KMS-11 (cell line): ENCODE measurements at regions not wholly inside any gene's neighbourhood (a gene's known extent, or its start where the extent isn't known, plus 50 kb on each side); places are given as distances from the start of the nearest gene placed in this dataset.

ENCODE experiments used
- H2AFZ ChIP-seq: fragments of 200-600 bp; sonication (generic); 2 replicates; pipeline ENCODE4 v1.6.1; 2016; ENCODE audit warnings: antibody characterized with exemption, mixed run types, low read depth
- H3K27ac ChIP-seq: fragments of 200-600 bp; sonication (generic); 2 replicates; pipeline ENCODE4 v1.6.1; 2016; ENCODE audit warnings: mild to moderate bottlenecking, mixed run types
- H3K27me3 ChIP-seq: fragments of 200-600 bp; sonication (generic); 2 replicates; pipeline ENCODE4 v1.6.1; 2017; ENCODE audit warnings: mild to moderate bottlenecking, low read depth, mixed run types, moderate library complexity; ENCODE audit not compliant: insufficient read depth
- H3K36me3 ChIP-seq: fragments of 200-600 bp; sonication (generic); 2 replicates; pipeline ENCODE4 v1.6.1; 2017; ENCODE audit warnings: mild to moderate bottlenecking, mixed run types; ENCODE audit not compliant: insufficient read depth
- H3K4me1 ChIP-seq: fragments of 200-600 bp; sonication (generic); 2 replicates; pipeline ENCODE4 v1.6.1; 2016; ENCODE audit warnings: mild to moderate bottlenecking, low read depth, mixed run types; ENCODE audit not compliant: poor library complexity, severe bottlenecking
- H3K4me2 ChIP-seq: fragments of 200-600 bp; sonication (generic); 2 replicates; pipeline ENCODE4 v1.7.0; 2016; ENCODE audit warnings: mild to moderate bottlenecking, mixed run types
- H3K4me3 ChIP-seq: fragments of 200-600 bp; sonication (generic); IDR thresholded peaks from 2 replicates; pipeline ENCODE4 v1.6.1; 2017; ENCODE audit warnings: low read depth, low read length, mixed read lengths; ENCODE audit not compliant: insufficient read depth
- H3K79me2 ChIP-seq: fragments of 200-600 bp; sonication (generic); 2 replicates; pipeline ENCODE4 v1.6.1; 2016; ENCODE audit warnings: low read depth, mixed run types; ENCODE audit not compliant: insufficient read depth
- H3K9ac ChIP-seq: fragments of 200-600 bp; sonication (generic); 2 replicates; pipeline ENCODE4 v1.6.1; 2016; ENCODE audit warnings: mild to moderate bottlenecking, mixed run types
- H4K20me1 ChIP-seq: fragments of 200-600 bp; sonication (generic); 2 replicates; pipeline ENCODE4 v1.6.1; 2016; ENCODE audit warnings: mild to moderate bottlenecking, mixed run types; ENCODE audit not compliant: insufficient read depth
- CTCF ChIP-seq: fragments of 200-600 bp; sonication (generic); conservative IDR thresholded peaks from 2 replicates; pipeline ENCODE4 v1.6.1; 2017; ENCODE audit warnings: low read depth, mild to moderate bottlenecking, antibody characterized with exemption, low read length, moderate library complexity, mixed read lengths

DNA sequence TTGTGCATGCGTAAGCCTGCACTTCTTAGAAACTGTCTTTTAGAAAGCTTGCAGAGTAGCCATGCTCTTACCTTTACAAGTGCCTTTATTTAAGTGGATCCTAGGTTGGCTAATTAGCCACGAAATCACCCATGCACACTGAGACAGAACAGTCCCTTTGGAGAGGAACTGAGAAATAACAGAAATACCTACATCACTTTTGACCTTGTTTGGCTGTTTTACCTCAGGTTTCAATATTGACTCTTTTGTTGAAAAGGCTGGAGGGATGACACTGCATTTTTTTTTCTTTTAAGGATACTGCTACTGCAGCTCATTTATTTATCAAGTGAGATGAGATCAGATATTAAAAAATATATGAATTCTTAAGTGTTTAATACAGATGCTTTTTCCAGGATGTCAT is 155.6 kb upstream of the GOLIM4 start:
- Histone ChIP-seq H3K27me3 (no peaks in the 10 kb centered on the region), H3K9ac (peak overlapping the region; percentile 61; the same call in 1 of the 2 replicates), H3K4me3 (no peak overlapping the region)

DNA sequence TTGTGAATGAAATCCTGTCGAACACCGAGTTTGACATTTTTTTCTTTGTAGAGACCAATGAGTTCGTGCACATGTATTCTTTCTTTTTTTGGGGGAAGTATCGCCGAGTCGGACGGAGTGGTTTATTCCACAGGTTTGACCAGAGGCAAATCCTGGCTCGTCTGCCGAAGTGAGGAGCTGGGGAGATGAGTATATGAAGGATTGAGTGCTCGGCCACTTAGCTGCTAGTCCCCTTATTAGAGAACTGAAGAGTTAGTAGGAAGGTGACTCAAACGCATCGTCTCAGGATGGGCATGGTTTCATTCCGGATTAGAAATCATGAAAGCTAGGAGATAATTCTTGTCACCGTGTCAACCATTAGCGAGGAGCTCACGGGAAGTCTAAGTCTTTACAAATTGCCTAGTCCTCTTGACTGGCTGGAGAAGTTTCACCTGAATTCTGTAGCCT is 154.7 kb upstream of the GOLIM4 start:
- peak overlapping the region; percentile 61; the same call in 1 of the 2 replicates for H3K9ac ChIP-seq
- peak overlapping the region; percentile 59 for H3K4me2 ChIP-seq
- H3K36me3 ChIP-seq, result no peaks in the 10 kb centered on the region
- H3K4me1 ChIP-seq, result peaks cover 28% of the 10 kb centered on the region
- peak overlapping the region; percentile 91 for H3K4me3 ChIP-seq
- peak overlapping the region; percentile 65; the same call in 1 of the 2 replicates for H3K27ac ChIP-seq
- H4K20me1 ChIP-seq, result no peaks in the 10 kb centered on the region
- H3K27me3 ChIP-seq, result no peaks in the 10 kb centered on the region
- peak overlapping the region; percentile 96 for H2AFZ ChIP-seq
- no peak for TF ChIP-seq CTCF
- no peaks in the 10 kb centered on the region for H3K79me2 ChIP-seq

More for the DNA sequence above, 155.6 kb upstream of the GOLIM4 start:
- Histone ChIP-seq H3K4me1 (peaks cover 28% of the 10 kb centered on the region), H3K27ac (peak overlapping the region; percentile 65; the same call in 1 of the 2 replicates), H3K79me2 (no peaks in the 10 kb centered on the region), H4K20me1 (no peaks in the 10 kb centered on the region), H2AFZ (peak overlapping the region; percentile 96; the same call in 1 of the 2 replicates), H3K4me2 (peak overlapping the region; percentile 59), H3K36me3 (no peaks in the 10 kb centered on the region)
- no peak for TF ChIP-seq CTCF

DNA sequence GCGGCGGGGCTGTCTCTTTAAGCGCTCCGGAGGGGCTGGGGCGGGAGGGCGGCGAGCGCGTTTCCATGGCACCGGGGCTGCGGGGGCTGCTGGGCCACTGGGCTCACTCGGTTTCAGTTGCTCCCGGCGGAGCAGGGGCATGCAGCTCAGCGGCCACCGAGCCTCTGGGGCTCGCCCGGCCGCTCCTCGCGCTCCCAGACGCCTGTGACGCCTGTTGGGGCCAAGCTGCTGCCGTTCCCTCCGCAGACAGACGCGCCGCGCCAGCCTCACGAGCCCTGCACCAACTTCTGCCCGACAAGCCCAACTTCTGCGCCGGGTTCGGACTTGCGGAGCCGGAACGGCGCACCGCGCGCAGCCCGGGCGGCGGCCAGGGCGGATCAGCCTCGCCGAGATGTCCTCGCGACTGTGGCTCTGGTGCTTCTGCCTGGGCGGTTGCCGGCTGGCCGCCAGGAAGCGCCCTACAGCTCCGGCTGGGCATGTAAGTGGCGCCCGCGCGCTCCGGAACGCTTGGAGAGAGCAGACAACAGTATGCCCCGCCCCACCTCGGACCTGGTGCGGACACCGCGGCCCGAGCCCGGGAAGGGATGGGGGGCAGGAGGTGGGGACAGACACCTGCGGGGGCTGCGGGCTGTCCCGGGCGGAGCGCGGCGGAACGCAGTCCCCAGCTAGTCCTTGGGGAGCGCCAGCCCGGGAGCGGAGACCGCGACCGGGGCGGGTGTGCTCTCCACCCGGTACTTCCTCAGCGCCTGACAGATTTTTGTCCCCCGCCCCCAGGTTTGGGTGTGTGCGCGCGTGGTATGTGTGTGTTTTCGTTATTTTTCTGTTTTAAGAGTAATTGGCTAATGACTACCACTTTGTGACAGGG is 154.1 kb upstream of the GOLIM4 start:
- Histone ChIP-seq H2AFZ (peak overlapping the region; percentile 96), H3K4me3 (peak overlapping the region; percentile 91), H3K36me3 (no peaks in the 10 kb centered on the region), H3K79me2 (no peaks in the 10 kb centered on the region), H3K27ac (peak overlapping the region; percentile 65), H4K20me1 (no peaks in the 10 kb centered on the region), H3K27me3 (no peaks in the 10 kb centered on the region), H3K4me2 (peak overlapping the region; percentile 61), H3K9ac (peak overlapping the region; percentile 61; the same call in 1 of the 2 replicates), H3K4me1 (peaks cover 28% of the 10 kb centered on the region)
- TF ChIP-seq CTCF, result no peak; the same call in 1 of the 2 replicates

DNA sequence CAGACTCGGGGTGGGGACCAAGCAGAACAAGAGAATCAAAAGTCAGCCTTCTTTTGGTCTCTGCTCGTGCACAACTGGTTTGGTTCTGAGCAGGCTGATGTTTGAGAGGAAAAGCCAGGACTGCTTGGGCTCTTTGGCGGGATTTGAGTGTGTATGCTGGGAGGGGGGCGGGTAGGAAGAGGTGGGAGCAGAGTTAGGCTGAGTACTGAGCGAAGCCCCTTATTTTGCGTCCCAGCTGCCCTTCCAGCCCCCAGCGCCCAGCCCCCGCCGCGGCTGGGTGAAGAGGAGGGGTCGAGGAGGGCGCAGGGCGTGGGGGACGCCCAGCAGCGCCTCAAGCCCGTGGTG is 153.5 kb upstream of the GOLIM4 start:
- Histone ChIP-seq H2AFZ (peak overlapping the region; percentile 96), H3K9ac (peak overlapping the region; percentile 61; the same call in 1 of the 2 replicates), H3K27me3 (no peaks in the 10 kb centered on the region), H3K36me3 (no peaks in the 10 kb centered on the region), H3K4me2 (peak overlapping the region; percentile 61), H4K20me1 (no peaks in the 10 kb centered on the region), H3K4me1 (peaks cover 28% of the 10 kb centered on the region), H3K27ac (peak overlapping the region; percentile 65), H3K79me2 (no peaks in the 10 kb centered on the region), H3K4me3 (peak overlapping the region; percentile 88)
- no peak for TF ChIP-seq CTCF
